Liver (tissue), 8 donors: ENCODE measurements at regions not wholly inside any gene's neighbourhood (a gene's known extent, or its start where the extent isn't known, plus 50 kb on each side); places are given as distances from the start of the nearest gene placed in this dataset.

Experiments used
- DNase-seq: peaks from one replicate; pipeline ENCODE4 v3.0.0-alpha.2; 2017; ENCODE audit warnings: low spot score
- H3K27ac ChIP-seq, 2 donors: one replicate each; pipeline ENCODE4 v1.7.0; 2013; ENCODE audit warnings: inconsistent platforms in 2 of 2, low read length in 2 of 2, control low read depth in 1 of 2, low read depth in 1 of 2, mild to moderate bottlenecking in 1 of 2
- H3K27me3 ChIP-seq, 4 donors: one replicate each; pipeline versions ENCODE4 v1.6.1 to v1.7.0; 2013; ENCODE audit warnings: low read length in 3 of 4, inconsistent platforms in 1 of 4, mild to moderate bottlenecking in 1 of 4, moderate library complexity in 1 of 4; ENCODE audit not compliant: control insufficient read depth in 4 of 4, insufficient read depth in 4 of 4
- H3K36me3 ChIP-seq, 4 donors: one replicate each; pipeline versions ENCODE4 v1.6.1 to v1.7.0; 2013; ENCODE audit warnings: low read length in 3 of 4, mild to moderate bottlenecking in 3 of 4, low read depth in 1 of 4, moderate library complexity in 1 of 4; ENCODE audit not compliant: control insufficient read depth in 4 of 4, insufficient read depth in 3 of 4
- H3K4me1 ChIP-seq, 4 donors: one replicate each; pipeline versions ENCODE4 v1.6.1 to v1.7.0; 2013; ENCODE audit warnings: low read length in 3 of 4, mild to moderate bottlenecking in 3 of 4, moderate library complexity in 1 of 4; ENCODE audit not compliant: control insufficient read depth in 4 of 4, insufficient read depth in 4 of 4
- H3K4me3 ChIP-seq, 3 donors: one replicate each; pipeline versions ENCODE4 v1.6.1 to v1.7.0; 2013; ENCODE audit warnings: low read length in 3 of 3, control low read depth in 1 of 3, low read depth in 1 of 3, mild to moderate bottlenecking in 1 of 3
- H3K9ac ChIP-seq, 2 donors: one replicate each; pipeline ENCODE4 v1.7.0; 2013; ENCODE audit warnings: low read length in 2 of 2, mild to moderate bottlenecking in 2 of 2, moderate library complexity in 2 of 2, control low read depth in 1 of 2, low read depth in 1 of 2
- H3K9me3 ChIP-seq, 4 donors: one replicate each; pipeline versions ENCODE4 v1.6.1 to v1.7.0; 2013; ENCODE audit warnings: low read length in 3 of 4; ENCODE audit not compliant: control insufficient read depth in 4 of 4
- EGR1 ChIP-seq, 2 donors: IDR thresholded peaks; 2 replicates each; pipeline ENCODE4 v1.6.1; 2016 to 2018; ENCODE audit warnings: antibody characterized with exemption in 2 of 2, low read depth in 2 of 2
- FOXA2 ChIP-seq: IDR thresholded peaks from 2 replicates; pipeline ENCODE4 v1.6.1; 2016; ENCODE audit warnings: antibody characterized with exemption
- GABPA ChIP-seq, 2 donors: IDR thresholded peaks in 1 of 2; conservative IDR thresholded peaks in 1 of 2; 2 replicates each; pipeline ENCODE4 v1.6.1; 2016; ENCODE audit warnings: antibody characterized with exemption in 2 of 2, mild to moderate bottlenecking in 1 of 2, moderate library complexity in 1 of 2
- JUND ChIP-seq, 2 donors: IDR thresholded peaks; 2 replicates each; pipeline ENCODE4 v1.6.1; 2016; ENCODE audit warnings: antibody characterized with exemption in 2 of 2
- SP1 ChIP-seq: IDR thresholded peaks from 2 replicates; pipeline ENCODE4 v1.6.1; 2018; ENCODE audit warnings: antibody characterized with exemption, mild to moderate bottlenecking
- TAF1 ChIP-seq: conservative IDR thresholded peaks from 2 replicates; pipeline ENCODE4 v1.6.1; 2016; ENCODE audit warnings: antibody characterized with exemption, mild to moderate bottlenecking
- YY1 ChIP-seq: IDR thresholded peaks from 2 replicates; pipeline ENCODE4 v1.6.1; 2016; ENCODE audit warnings: antibody characterized with exemption, mild to moderate bottlenecking
- WGBS: extraction: QIAGEN DNeasy Blood & Tissue Kit; methylation state at CpG from one replicate; pipeline ENCODE4 v1.1.7; 2013; 5-methylcytosine and 5-hydroxymethylcytosine counted together
- TF ChIP-seq, protein P1 (sequence below): fragments of 150-350 bp; IDR thresholded peaks from 2 replicates; pipeline ENCODE4 v1.5.1; 2017; ENCODE audit warnings: improper control_type of control experiment, low read depth, low read length; ENCODE audit not compliant: missing input control
- TF ChIP-seq, protein P2 (sequence below): IDR thresholded peaks from 2 replicates; pipeline ENCODE4 v1.6.1; 2016; ENCODE audit warnings: antibody characterized with exemption, mild to moderate bottlenecking
- TF ChIP-seq, protein P3 (sequence below): IDR thresholded peaks from 2 replicates; pipeline ENCODE4 v1.6.1; 2016; ENCODE audit warnings: antibody characterized with exemption
- donor health status: healthy.
- donor health status: healthy.
- donor health status: healthy.
- donor health status: healthy.
- donor health status: healthy.

DNA sequence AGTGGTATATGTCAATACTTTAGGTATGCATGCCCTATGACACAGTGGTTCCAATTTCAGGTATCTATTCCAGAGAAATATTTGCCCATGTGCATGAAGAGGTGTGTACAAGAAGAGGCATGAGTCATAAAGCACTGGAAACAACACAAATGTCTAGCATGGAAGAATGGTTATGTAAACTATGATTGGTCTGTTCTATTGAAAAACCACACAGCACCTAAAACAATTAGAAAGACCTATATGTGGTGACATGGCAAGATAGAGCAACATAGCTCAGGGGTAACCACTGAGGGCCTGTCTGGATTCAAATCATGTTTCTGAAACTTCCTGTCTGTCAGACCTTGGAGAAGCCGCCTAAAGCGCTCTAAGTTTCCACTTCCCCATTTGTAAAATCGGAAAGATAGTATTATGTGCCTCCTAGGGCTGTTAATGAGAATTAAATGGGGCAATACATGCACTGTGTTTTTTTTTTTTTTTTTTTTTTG lies 63.4 kb upstream of the GPCPD1 start:
- Histone ChIP-seq H3K27ac (no peak overlapping the region), H3K9me3 (no peaks in the 10 kb centered on the region), H3K4me1 (no peaks in the 10 kb centered on the region), H3K4me3 (no peak overlapping the region), H3K27me3 (no peaks in the 10 kb centered on the region), H3K36me3 (no peaks in the 10 kb centered on the region), H3K9ac (no peak overlapping the region)
- DNase-seq = no peak
- no peak for TF ChIP-seq TAF1
- WGBS = 76% methylated on average over 3 of the region's 3 CpGs

DNA sequence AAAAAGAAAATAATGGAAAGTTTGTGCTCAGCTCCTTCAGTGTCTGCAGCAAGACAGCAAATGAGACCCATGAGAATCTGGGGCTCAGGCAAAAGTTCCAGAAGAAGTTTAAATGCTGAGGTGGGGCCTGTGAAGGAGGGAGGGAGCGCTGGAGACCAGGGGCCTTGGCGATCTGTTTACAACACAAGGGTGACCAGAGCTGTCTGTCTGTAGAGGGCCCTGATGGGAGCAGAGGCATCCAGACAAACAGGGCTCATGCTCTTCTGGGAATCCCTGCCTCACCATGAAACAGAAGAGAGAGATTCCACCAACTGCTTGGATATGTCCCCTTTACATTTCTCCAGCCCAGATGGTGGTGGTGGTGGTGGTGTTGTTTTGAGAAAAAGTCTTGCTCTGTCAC lies 60.1 kb upstream of the GPCPD1 start:
- Histone ChIP-seq H3K9ac (no peak overlapping the region), H3K36me3 (no peaks in the 10 kb centered on the region), H3K27ac (no peak overlapping the region), H3K27me3 (no peaks in the 10 kb centered on the region), H3K4me1 (no peaks in the 10 kb centered on the region), H3K4me3 (no peak overlapping the region), H3K9me3 (no peaks in the 10 kb centered on the region)
- WGBS = 87% methylated on average over 2 of the region's 2 CpGs
- DNase-seq = no peak
- TF ChIP-seq SP1 (no peak), EGR1 (IDR thresholded peaks at IDR 0.05; ENCODE audit: low read depth in 2 of 2) (no peak)
- TF ChIP-seq, protein P1, sequence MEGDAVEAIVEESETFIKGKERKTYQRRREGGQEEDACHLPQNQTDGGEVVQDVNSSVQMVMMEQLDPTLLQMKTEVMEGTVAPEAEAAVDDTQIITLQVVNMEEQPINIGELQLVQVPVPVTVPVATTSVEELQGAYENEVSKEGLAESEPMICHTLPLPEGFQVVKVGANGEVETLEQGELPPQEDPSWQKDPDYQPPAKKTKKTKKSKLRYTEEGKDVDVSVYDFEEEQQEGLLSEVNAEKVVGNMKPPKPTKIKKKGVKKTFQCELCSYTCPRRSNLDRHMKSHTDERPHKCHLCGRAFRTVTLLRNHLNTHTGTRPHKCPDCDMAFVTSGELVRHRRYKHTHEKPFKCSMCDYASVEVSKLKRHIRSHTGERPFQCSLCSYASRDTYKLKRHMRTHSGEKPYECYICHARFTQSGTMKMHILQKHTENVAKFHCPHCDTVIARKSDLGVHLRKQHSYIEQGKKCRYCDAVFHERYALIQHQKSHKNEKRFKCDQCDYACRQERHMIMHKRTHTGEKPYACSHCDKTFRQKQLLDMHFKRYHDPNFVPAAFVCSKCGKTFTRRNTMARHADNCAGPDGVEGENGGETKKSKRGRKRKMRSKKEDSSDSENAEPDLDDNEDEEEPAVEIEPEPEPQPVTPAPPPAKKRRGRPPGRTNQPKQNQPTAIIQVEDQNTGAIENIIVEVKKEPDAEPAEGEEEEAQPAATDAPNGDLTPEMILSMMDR = no peak
- TF ChIP-seq, protein P2, sequence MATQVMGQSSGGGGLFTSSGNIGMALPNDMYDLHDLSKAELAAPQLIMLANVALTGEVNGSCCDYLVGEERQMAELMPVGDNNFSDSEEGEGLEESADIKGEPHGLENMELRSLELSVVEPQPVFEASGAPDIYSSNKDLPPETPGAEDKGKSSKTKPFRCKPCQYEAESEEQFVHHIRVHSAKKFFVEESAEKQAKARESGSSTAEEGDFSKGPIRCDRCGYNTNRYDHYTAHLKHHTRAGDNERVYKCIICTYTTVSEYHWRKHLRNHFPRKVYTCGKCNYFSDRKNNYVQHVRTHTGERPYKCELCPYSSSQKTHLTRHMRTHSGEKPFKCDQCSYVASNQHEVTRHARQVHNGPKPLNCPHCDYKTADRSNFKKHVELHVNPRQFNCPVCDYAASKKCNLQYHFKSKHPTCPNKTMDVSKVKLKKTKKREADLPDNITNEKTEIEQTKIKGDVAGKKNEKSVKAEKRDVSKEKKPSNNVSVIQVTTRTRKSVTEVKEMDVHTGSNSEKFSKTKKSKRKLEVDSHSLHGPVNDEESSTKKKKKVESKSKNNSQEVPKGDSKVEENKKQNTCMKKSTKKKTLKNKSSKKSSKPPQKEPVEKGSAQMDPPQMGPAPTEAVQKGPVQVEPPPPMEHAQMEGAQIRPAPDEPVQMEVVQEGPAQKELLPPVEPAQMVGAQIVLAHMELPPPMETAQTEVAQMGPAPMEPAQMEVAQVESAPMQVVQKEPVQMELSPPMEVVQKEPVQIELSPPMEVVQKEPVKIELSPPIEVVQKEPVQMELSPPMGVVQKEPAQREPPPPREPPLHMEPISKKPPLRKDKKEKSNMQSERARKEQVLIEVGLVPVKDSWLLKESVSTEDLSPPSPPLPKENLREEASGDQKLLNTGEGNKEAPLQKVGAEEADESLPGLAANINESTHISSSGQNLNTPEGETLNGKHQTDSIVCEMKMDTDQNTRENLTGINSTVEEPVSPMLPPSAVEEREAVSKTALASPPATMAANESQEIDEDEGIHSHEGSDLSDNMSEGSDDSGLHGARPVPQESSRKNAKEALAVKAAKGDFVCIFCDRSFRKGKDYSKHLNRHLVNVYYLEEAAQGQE = no peak

DNA sequence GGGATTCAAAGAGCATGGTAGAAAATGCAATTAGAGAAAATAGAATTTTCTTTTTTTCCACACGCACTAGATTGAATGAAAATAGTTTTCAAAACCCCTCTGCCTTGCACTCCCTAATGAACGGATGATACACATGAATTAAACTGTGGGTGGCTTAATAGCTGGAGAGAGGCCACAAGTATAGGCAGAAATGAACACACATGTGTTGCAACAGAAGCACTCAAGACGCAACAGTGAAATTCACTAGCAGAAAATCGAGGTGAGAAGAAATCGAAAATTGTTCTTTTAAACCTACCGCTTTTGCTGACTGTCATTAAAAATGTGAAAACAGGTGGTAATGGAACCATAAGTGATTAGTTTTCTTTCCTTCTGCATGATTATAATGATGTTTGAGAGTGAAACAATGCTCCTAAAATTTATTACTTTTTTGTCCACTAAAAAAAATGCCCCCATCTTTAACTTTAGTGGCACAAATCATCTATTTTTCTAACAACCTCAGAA lies 59.3 kb upstream of the GPCPD1 start:
- TF ChIP-seq TAF1 = no peak
- no peak for TF ChIP-seq FOXA2
- TF ChIP-seq, protein P3, sequence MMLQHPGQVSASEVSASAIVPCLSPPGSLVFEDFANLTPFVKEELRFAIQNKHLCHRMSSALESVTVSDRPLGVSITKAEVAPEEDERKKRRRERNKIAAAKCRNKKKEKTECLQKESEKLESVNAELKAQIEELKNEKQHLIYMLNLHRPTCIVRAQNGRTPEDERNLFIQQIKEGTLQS = no peak
- no peak for TF ChIP-seq SP1
- no peak for DNase-seq
- no peaks in the 10 kb centered on the region for H3K4me1 ChIP-seq
- H3K27me3 ChIP-seq = no peaks in the 10 kb centered on the region
- H3K27ac ChIP-seq = no peak overlapping the region
- H3K9me3 ChIP-seq = no peaks in the 10 kb centered on the region
- no peak overlapping the region for H3K4me3 ChIP-seq
- 85% methylated on average over 6 of the region's 6 CpGs for WGBS
- H3K9ac ChIP-seq = no peak overlapping the region
- H3K36me3 ChIP-seq = no peaks in the 10 kb centered on the region

DNA sequence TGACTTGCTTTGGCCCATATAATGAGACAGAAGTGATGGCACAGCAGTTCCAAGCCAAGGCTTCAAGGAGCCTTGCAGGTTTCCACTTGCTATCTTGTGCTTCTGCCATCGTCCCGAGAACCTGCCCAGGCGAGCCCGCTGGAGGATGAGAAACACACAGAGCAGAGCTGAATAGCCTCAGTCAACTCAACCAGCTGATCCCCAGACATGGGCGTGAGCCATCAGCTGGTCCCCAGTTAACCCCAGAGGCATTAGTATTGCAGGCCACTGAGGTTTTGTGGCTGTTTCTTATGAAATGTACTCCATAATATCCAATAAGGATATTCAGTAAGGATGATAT lies 57.7 kb upstream of the GPCPD1 start:
- WGBS = 94% methylated on average over 5 of the region's 5 CpGs
- Histone ChIP-seq H3K4me3 (no peak overlapping the region), H3K36me3 (no peaks in the 10 kb centered on the region), H3K9me3 (no peaks in the 10 kb centered on the region), H3K9ac (no peak overlapping the region), H3K27ac (no peak overlapping the region), H3K27me3 (no peaks in the 10 kb centered on the region), H3K4me1 (no peaks in the 10 kb centered on the region)
- DNase-seq = no peak
- TF ChIP-seq JUND (IDR thresholded peaks at IDR 0.05) = no peak
- no peak for TF ChIP-seq YY1
- no peak for TF ChIP-seq SP1
- no peak for TF ChIP-seq GABPA (IDR thresholded peaks at IDR 0.05 in 1 of 2, conservative IDR thresholded peaks at IDR 0.05 in 1 of 2)
